SK-N-MC (cell line): ENCODE measurements at regions not wholly inside any gene's neighbourhood (a gene's known extent, or its start where the extent isn't known, plus 50 kb on each side); places are given as distances from the start of the nearest gene placed in this dataset.

ENCODE experiments used
- EZH2 ChIP-seq: fragments of 200-600 bp; sonication (generic); IDR thresholded peaks from one replicate; pipeline ENCODE4 v1.6.1; 2017; ENCODE audit warnings: antibody characterized with exemption
- FOXP2 ChIP-seq: optimal IDR thresholded peaks from 2 replicates; pipeline ENCODE3; 2011; ENCODE audit warnings: mild to moderate bottlenecking, moderate library complexity; ENCODE audit not compliant: insufficient read depth; ENCODE audit errors: extremely low read length, control extremely low read depth
- POLR2AphosphoS5 ChIP-seq: IDR thresholded peaks from 2 replicates; pipeline ENCODE4 v1.6.1; 2012; ENCODE audit warnings: mild to moderate bottlenecking, low read depth, low read length, borderline replicate concordance

DNA sequence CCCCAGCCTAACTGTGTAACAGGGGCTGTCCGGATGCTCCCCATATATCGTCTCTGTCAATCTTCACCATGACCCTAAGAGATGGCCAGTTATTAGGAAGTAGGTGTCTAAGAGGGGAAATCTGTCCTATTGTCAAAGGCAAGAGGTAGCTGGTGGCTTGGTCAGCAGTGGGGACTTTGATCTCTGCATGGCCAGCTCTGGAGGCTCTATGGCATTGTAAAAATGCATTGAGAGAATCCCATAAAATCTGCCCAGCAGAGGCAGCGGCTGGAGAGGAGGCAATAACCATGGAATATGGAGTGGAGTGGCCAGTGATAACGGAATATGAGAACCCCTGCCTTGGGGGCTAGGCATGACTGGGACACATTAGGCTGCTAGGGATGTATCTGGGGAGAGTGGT, 88.8 kb downstream of the MRM1 start:
- TF ChIP-seq EZH2 (no peak), POLR2AphosphoS5 (no peak), FOXP2 (no peak)
